HAP-1 (cell line): ENCODE measurements at regions not wholly inside any gene's neighbourhood (a gene's known extent, or its start where the extent isn't known, plus 50 kb on each side); places are given as distances from the start of the nearest gene placed in this dataset.
"Not testable (repeated sequence)": the region's sequence is repeated elsewhere in the genome, so short reads cannot be mapped to it uniquely, and the experiment has no call there.

Experiments
- DNase-seq, 2 experiments: peaks; one replicate each; pipeline ENCODE4 v3.0.0-alpha.2; 2016 to 2020; ENCODE audit warnings: low spot score in 2 of 2
- H3K27me3 ChIP-seq: fragments of 250-450 bp; sonication (Bioruptor Pico); 2 replicates; pipeline ENCODE4 v1.5.1; 2020; ENCODE audit warnings: low read depth, mild to moderate bottlenecking, moderate library complexity
- H3K36me3 ChIP-seq: fragments of 250-450 bp; sonication (Bioruptor Pico); replicated peaks from 2 replicates; pipeline ENCODE4 v1.5.1; 2020; ENCODE audit warnings: mild to moderate bottlenecking
- H3K4me1 ChIP-seq: fragments of 250-450 bp; sonication (Bioruptor Pico); 2 replicates; pipeline ENCODE4 v1.5.1; 2020; ENCODE audit warnings: mild to moderate bottlenecking
- H3K4me3 ChIP-seq: fragments of 250-450 bp; sonication (Bioruptor Pico); 2 replicates; pipeline ENCODE4 v1.5.1; 2020; ENCODE audit warnings: mild to moderate bottlenecking, moderate library complexity
- H3K9me3 ChIP-seq: fragments of 250-450 bp; sonication (Bioruptor Pico); 2 replicates; pipeline ENCODE4 v1.5.1; 2020; ENCODE audit warnings: mild to moderate bottlenecking, moderate library complexity
- in situ Hi-C: fragments of 300-500 bp; cut with MboI; formaldehyde crosslinking; loops from 3 replicates; pipeline ENCODE4 v1.14.3; 2020; ENCODE audit warnings: low sequenced_read_pairs, inconsistent platforms, mixed read lengths

DNA sequence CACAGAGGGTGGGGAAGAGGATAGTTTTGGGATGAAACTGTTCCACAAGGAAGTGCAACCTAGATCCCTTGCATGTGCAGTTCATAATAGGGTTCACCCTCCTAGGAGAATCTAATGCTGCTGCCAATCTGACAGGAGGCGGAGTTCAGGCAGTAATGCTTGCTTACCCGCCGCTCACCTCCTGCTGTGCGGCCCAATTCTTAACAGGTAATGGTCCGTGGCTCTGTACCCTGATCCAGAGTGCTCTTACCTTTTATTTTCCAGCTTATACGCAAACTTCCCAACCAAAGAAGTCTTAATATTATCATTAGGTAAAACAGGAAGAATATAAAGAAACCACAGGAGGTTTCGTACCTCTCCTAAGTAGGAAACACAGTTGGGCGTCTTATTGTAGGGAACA lies 82.7 kb upstream of the CD302 start:
- Histone ChIP-seq H3K36me3 (no peaks in the 10 kb centered on the region), H3K4me1 (peaks cover 2% of the 10 kb centered on the region; the same call in 1 of the 2 replicates), H3K27me3 (peaks cover 4% of the 10 kb centered on the region; the same call in 1 of the 2 replicates), H3K9me3 (no peaks in the 10 kb centered on the region; the same call in 1 of the 2 replicates), H3K4me3 (no peak overlapping the region)
- in situ Hi-C loops = no loop called here
- no peak for DNase-seq

DNA sequence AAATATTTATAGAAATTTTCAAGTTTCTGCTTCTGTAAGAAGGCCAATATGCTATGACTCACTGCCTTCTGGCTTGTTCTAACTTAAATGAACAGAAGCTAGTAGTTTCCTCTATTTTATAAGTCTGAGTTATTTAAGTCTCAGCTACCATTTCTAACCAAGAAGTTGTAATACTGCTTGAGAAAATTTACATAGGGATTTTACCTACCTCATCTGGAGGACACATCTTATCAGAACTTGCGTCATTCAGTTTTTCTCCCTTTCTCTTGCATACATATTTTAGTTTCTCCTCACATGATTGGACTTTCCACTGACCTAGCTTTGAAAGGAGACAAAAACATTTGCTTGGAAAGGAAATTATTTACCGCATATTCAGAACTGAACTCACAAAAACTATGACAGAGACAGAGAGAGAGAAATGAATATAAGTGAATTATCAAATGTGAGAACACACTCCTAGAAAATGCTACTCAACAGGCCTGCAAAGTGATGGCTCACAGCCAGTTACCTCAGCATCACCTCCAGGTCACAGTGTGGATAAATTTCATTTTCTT lies 81.1 kb upstream of the CD302 start:
- H3K36me3 ChIP-seq = no peaks in the 10 kb centered on the region
- H3K4me1 ChIP-seq = peaks cover 2% of the 10 kb centered on the region; the same call in 1 of the 2 replicates
- in situ Hi-C loops = no loop called here
- H3K4me3 ChIP-seq = no peak overlapping the region
- H3K27me3 ChIP-seq = peaks cover 4% of the 10 kb centered on the region; the same call in 1 of the 2 replicates
- no peaks in the 10 kb centered on the region; the same call in 1 of the 2 replicates for H3K9me3 ChIP-seq
- no peak for DNase-seq

DNA sequence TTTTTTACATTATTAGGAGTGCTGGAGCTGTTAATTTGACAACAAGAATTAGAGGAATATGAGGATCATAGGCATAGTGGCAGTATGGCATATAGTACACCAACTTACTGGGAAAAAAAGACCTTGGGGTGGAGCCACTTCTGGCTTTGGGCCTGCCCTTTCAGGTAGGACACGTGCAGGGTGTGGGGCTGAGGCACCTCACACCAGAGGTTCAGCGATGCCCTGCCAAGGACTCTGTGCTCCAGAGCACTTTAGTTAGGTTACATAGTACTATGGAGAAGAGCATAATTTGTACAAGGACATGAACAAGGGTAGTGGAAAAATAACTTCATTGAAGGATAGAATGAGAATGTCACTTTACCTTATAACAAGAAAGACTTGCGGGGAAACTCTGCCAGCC lies 77.1 kb upstream of the CD302 start:
- in situ Hi-C loops = no loop called here
- Histone ChIP-seq H3K9me3 (no peaks in the 10 kb centered on the region), H3K36me3 (no peaks in the 10 kb centered on the region), H3K4me3 (no peak overlapping the region), H3K27me3 (peaks cover 4% of the 10 kb centered on the region; the same call in 1 of the 2 replicates), H3K4me1 (no peaks in the 10 kb centered on the region)
- no peak for DNase-seq

DNA sequence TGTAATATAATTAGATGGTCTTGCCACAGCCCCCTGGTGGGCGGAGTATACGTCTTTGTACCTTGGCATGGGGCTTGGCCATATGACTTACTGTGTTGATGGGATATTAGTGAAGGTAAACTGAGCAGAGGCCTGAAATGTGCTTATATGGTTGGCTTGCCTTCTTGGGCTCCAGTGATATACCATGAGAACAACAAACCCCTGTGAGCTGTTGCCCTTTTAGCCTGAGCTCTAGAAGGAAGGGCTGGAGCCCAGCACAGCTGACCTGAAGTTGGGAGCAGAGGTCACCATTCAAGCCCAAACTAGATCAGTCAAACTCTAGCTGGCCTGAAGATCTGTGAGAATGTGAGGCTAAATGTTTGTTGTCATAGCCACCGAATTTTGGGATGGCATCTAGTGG lies 75.2 kb upstream of the CD302 start:
- H3K4me3 ChIP-seq = no peak overlapping the region
- peaks cover 4% of the 10 kb centered on the region; the same call in 1 of the 2 replicates for H3K27me3 ChIP-seq
- peaks cover 3% of the 10 kb centered on the region for H3K4me1 ChIP-seq
- in situ Hi-C loops = no loop called here
- no peak for DNase-seq
- no peaks in the 10 kb centered on the region for H3K36me3 ChIP-seq
- H3K9me3 ChIP-seq = no peaks in the 10 kb centered on the region

DNA sequence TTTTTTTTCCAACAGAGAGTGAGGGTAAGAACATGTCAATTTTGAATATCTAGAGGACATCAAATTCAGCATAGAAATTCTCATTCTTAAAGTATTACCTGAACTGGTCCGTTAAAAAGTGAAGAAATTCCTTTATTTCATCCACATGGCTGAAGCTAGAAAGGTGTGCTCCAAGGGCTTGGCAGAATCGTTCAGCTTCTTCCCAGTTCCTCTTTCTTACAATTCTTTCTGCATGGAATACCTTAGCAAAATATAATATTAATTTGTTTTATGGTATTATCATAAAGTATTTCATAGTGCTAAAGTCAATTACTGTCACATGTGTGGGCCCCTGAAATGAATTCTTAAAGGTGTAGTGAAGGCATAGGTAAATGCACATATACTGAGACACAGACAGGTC lies 74.3 kb upstream of the CD302 start:
- Histone ChIP-seq H3K9me3 (no peaks in the 10 kb centered on the region), H3K27me3 (peaks cover 4% of the 10 kb centered on the region; the same call in 1 of the 2 replicates), H3K36me3 (no peaks in the 10 kb centered on the region), H3K4me3 (no peak overlapping the region), H3K4me1 (peaks cover 9% of the 10 kb centered on the region)
- DNase-seq = no peak
- in situ Hi-C loops = no loop called here

DNA sequence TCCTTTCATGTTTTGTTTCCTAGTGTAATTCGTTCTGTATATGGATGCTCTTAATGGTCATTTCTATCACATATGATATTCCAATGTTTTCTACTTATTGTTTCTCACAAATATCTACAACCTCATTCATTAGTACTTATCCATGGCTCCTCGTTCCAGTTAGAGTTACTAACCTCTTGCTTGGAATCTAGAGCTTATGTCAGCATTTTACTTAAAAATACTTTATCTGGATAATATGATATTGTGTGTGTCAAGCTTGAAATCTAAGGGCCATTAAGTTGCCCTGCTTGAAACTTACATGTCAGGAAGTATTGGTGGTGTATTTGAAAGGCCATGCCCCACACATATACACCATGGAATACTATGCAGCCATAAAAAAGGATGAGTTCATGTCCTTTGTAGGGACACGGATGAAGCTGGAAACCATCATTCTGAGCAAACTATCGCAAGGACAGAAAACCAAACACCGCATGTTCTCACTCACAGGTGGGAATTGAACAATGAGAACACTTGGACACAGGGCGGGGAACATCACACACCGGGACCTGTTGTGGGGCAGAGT lies 70.7 kb upstream of the CD302 start:
- H3K4me1 ChIP-seq = peaks cover 21% of the 10 kb centered on the region
- DNase-seq, H3K27me3 ChIP-seq, H3K9me3 ChIP-seq, H3K4me3 ChIP-seq, in situ Hi-C loops, H3K36me3 ChIP-seq: not testable (repeated sequence)

DNA sequence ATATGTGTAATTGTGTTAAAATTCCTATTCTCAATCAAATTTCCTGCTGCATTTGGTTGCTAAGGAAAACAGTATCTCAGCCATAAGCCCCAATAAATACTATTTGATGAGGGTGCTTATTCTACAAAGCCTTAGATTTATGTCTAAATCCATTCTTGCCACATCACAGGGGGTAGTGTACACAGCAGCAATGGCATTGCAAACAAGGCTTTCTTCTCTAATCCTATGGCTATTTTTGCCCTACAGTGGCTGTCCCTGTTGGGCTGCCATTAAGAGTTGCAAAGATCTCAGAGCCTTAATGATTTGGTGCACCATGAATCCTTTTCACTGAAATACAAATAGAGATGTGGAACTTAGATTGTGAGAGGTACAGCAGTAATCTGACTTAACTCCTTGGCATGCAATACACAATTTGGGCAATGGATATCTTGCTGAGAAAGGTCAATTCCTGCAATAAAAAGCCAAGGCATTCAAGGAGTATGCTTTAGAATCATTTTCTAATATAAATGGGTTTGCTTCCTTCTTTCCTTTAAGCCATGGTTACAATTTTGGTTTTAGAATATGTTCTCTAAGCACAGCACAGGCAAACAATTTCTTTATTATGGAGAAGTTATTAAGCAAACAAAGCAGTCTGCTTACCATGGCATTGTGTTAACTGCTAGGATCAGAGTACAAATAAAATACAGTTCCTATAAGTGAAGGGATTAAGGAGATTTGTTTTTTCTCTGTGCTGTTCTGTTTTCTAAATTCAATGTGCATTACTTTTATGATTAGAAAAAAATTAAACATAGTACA lies 69.8 kb upstream of the CD302 start:
- H3K27me3 ChIP-seq = no peaks in the 10 kb centered on the region
- no peaks in the 10 kb centered on the region for H3K36me3 ChIP-seq
- peak; percentile 68 to 97 for DNase-seq
- in situ Hi-C loops = no loop called here
- H3K4me3 ChIP-seq = no peak overlapping the region
- no peaks in the 10 kb centered on the region for H3K9me3 ChIP-seq
- peaks cover 21% of the 10 kb centered on the region for H3K4me1 ChIP-seq

DNA sequence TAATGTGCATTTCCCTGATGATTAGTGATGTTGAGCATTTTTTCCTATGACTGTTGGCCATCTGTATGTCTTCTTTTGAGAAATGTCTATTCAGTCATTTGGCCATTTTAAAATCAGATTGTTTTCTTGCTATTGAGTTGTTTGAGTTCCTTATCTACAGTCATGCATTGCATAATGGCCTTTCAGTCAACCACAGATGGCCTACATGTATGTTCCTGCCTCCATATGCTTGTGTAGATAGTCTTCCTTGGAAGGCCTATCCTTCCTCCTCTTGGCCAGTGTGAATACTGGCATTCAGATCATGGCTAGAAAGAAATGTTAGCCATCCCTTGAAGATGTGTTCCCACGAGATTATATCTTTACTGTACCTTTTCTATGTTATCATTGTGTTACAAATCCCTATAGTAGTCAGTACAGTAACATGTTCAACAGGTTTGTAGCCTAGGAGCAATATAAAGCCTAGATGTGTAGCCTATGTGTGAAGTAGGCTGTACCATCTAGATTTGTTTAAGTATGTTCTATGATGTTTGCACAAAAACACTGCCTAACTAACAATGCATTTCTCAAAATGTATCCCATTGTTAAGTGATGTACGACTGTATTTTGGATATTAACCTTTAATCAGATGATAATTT lies 65.6 kb upstream of the CD302 start:
- DNase-seq = no peak
- Histone ChIP-seq H3K4me3 (no peak overlapping the region), H3K36me3 (no peaks in the 10 kb centered on the region), H3K9me3 (no peaks in the 10 kb centered on the region), H3K4me1 (peaks cover 34% of the 10 kb centered on the region), H3K27me3 (no peaks in the 10 kb centered on the region)
- in situ Hi-C loops = no loop called here

DNA sequence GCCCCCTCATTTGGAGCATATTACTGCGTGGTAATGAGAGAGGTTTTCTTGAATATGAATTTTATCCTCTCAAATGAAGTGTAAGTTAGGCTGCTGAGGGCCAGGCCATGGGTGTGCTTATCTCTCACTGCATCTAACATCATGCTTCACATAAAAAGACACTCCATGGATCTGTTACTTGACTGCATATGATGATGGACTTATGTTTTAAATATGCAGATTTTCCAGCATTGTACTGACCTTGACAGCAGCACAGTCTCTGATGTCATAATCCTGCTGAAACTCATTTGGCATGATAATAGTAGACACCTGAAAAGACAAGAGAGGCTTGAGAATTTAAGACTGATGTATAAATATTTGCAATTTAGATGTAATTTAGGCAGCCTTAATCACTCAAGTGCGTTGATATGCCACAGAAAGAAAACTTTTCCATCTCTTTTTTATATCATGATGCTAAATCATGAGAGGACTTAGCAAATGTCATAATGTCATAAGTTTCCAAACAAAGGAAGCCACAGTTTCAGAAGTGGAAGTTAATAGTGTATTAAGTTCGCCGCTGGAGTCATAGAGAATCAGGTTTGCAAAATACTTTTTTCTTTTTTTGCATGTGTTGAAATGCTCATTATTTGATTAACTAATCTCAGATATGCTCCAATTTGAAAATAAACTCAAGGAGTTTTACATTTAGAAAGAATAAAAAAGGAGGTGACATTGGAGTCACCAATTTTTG lies 62.7 kb upstream of the CD302 start:
- Histone ChIP-seq H3K27me3 (no peaks in the 10 kb centered on the region), H3K4me1 (peaks cover 20% of the 10 kb centered on the region), H3K9me3 (no peaks in the 10 kb centered on the region), H3K4me3 (no peak overlapping the region), H3K36me3 (no peaks in the 10 kb centered on the region)
- in situ Hi-C loops = no loop called here
- DNase-seq = peak; percentile 43 to 95

DNA sequence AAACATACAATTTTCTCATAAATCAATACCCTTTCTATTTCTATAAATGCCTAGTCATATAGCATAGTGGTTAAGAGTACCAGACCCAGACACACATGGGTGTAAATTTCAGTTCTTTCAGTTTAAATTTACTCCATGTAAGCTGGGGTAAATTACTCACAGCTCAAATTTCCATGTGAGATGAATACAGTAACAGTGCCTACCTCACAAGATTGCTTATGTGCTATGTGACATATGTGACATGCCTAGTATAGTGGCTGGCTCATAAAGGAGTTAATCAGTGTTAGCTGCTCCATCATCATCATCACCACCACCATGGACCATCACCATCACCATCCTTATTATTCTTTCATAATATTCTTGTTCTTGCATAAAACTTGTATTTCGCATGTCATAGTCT lies 61.6 kb upstream of the CD302 start:
- Histone ChIP-seq H3K4me3 (no peak overlapping the region), H3K36me3 (no peaks in the 10 kb centered on the region), H3K9me3 (no peaks in the 10 kb centered on the region), H3K4me1 (peaks cover 20% of the 10 kb centered on the region), H3K27me3 (no peaks in the 10 kb centered on the region)
- in situ Hi-C loops = no loop called here
- no peak for DNase-seq

DNA sequence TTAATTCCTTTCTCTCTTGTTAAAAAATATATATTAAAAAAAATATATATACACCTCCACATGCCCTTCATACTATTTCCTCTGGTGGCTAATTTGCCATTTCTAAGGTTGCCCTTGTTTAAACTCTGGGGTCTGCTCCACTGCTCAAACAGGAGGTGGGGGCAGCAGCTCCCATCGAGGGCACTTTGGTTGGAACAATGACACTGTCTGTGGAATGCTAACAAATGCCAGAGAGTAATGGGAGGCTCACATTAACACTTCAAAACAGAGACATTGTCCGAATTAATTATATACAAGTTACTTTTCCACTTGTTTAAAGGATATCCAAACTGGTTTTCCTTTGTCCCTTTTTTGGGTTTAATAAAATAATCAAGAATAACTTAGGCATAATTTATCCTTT lies 58.8 kb upstream of the CD302 start:
- H3K4me3 ChIP-seq = no peak overlapping the region
- DNase-seq = peak; percentile 29 to 36
- no peaks in the 10 kb centered on the region for H3K36me3 ChIP-seq
- in situ Hi-C loops = no loop called here
- no peaks in the 10 kb centered on the region for H3K27me3 ChIP-seq
- no peaks in the 10 kb centered on the region for H3K9me3 ChIP-seq
- peaks cover 20% of the 10 kb centered on the region for H3K4me1 ChIP-seq

DNA sequence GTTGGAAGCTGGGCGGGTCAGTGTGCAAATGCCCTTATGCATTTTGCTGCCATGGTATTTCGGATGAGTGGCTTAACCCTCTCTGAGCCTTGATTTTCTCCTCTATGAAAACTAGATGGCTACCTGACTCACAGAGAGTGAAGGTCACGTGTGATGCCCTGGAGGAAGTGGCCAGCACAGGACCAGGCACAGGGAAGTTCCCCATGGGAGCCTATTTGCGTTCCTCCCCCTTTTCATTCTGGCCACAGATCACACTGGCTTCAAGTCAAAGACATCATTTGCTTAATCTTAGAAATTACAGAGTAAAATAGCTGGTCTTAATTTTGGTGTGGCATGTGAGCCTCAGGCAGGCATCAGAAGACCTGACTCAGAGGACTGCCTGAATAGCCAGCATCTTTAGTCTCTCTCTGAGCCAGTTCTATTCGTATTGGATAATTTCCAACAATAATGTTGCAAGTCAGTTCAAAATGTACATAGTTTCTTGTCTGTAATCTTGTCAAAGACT lies 57.6 kb upstream of the CD302 start:
- Histone ChIP-seq H3K27me3 (no peaks in the 10 kb centered on the region), H3K4me3 (no peak overlapping the region), H3K36me3 (no peaks in the 10 kb centered on the region), H3K4me1 (peaks cover 12% of the 10 kb centered on the region), H3K9me3 (no peaks in the 10 kb centered on the region)
- no peak for DNase-seq
- in situ Hi-C loops = no loop called here

DNA sequence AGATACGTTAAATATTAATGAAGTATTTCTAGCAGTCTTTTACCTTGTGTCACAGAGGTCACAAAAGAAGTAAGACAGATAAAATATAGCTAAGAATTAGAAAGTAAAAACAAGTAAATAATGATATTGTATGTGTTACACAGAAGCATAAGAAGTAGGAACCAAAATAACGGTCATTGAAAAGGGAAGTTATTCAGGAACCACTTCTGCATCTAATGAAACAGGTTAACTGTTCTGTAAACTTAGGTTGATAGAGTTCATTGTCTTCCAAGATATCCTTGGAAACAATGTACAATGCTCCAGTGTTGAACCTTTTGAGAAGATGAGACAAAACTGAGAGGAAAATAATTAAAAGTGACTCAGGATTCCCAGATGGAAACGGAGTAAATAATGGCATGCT lies 57.1 kb upstream of the CD302 start:
- in situ Hi-C loops = no loop called here
- no peak for DNase-seq

More for the DNA sequence above, 57.1 kb upstream of the CD302 start:
- peaks cover 8% of the 10 kb centered on the region for H3K4me1 ChIP-seq
- H3K36me3 ChIP-seq = no peaks in the 10 kb centered on the region
- H3K27me3 ChIP-seq = no peaks in the 10 kb centered on the region
- no peaks in the 10 kb centered on the region for H3K9me3 ChIP-seq
- no peak overlapping the region for H3K4me3 ChIP-seq
